MV-4-11 (cell line): ENCODE measurements at regions not wholly inside any gene's neighbourhood (a gene's known extent, or its start where the extent isn't known, plus 50 kb on each side); places are given as distances from the start of the nearest gene placed in this dataset.

Experiments
- DNase-seq: peaks from one replicate; lab custom pipeline; 2025; lab: John Stamatoyannopoulos, UW

- no peak for DNase-seq
These were observed 398.4 kb downstream of the CTTN start for GRCh38 chr11:70796648-70797227.

GRCh38 chr11:70798296-70798695 lies 400.0 kb downstream of the CTTN start:
- DNase-seq, result no peak

GRCh38 chr11:70799386-70799785 lies 401.1 kb downstream of the CTTN start:
- no peak for DNase-seq

- DNase-seq, result no peak
These were observed 403.9 kb downstream of the CTTN start for GRCh38 chr11:70802185-70802584.

GRCh38 chr11:70804139-70804837 lies 406.0 kb downstream of the CTTN start:
- DNase-seq, result no peak

GRCh38 chr11:70805243-70805642 lies 406.9 kb downstream of the CTTN start:
- no peak for DNase-seq

GRCh38 chr11:70805971-70806370 lies 407.6 kb downstream of the CTTN start:
- no peak for DNase-seq

GRCh38 chr11:70806461-70807194 lies 408.3 kb downstream of the CTTN start:
- DNase-seq, result no peak

GRCh38 chr11:70807195-70807543 lies 408.8 kb downstream of the CTTN start:
- DNase-seq, result no peak

GRCh38 chr11:70808686-70809375 lies 410.5 kb downstream of the CTTN start:
- DNase-seq, result no peak

GRCh38 chr11:70810133-70810532 lies 411.8 kb downstream of the CTTN start:
- DNase-seq, result no peak

- DNase-seq, result no peak
These were observed 412.4 kb downstream of the CTTN start for GRCh38 chr11:70810681-70811080.

- no peak for DNase-seq
These were observed 413.2 kb downstream of the CTTN start for GRCh38 chr11:70811483-70811882.

- no peak for DNase-seq
These were observed 413.6 kb downstream of the CTTN start for GRCh38 chr11:70811915-70812314.

- no peak for DNase-seq
These were observed 414.1 kb downstream of the CTTN start for GRCh38 chr11:70812472-70812871.

- DNase-seq, result no peak
These were observed 415.3 kb downstream of the CTTN start for GRCh38 chr11:70813651-70814050.

GRCh38 chr11:70815485-70815832 lies 417.1 kb downstream of the CTTN start:
- no peak for DNase-seq

- no peak for DNase-seq
These were observed 417.9 kb downstream of the CTTN start for GRCh38 chr11:70816156-70816678.

- no peak for DNase-seq
These were observed 420.0 kb downstream of the CTTN start for GRCh38 chr11:70818351-70818750.

GRCh38 chr11:70819022-70819421 lies 420.7 kb downstream of the CTTN start:
- DNase-seq, result no peak

GRCh38 chr11:70820311-70820710 lies 422.0 kb downstream of the CTTN start:
- DNase-seq, result no peak

- DNase-seq, result no peak
These were observed 422.4 kb downstream of the CTTN start for GRCh38 chr11:70820712-70821111.

- DNase-seq, result no peak
These were observed 425.4 kb downstream of the CTTN start for GRCh38 chr11:70823771-70824170.
